Sigmoid colon (tissue), 4 donors: ENCODE measurements at regions not wholly inside any gene's neighbourhood (a gene's known extent, or its start where the extent isn't known, plus 50 kb on each side); places are given as distances from the start of the nearest gene placed in this dataset.

Experiments used
- EP300 ChIP-seq, 4 donors: sonication (generic); formaldehyde crosslinking; IDR thresholded peaks; one replicate each; pipeline ENCODE4 v1.6.1; 2017; ENCODE audit warnings: antibody characterized with exemption in 4 of 4
- POLR2A ChIP-seq, 2 donors: fragments of 450-650 bp; IDR thresholded peaks; one replicate each; pipeline ENCODE4 v1.6.1; 2016; ENCODE audit warnings: antibody characterized with exemption in 2 of 2, mild to moderate bottlenecking in 2 of 2, moderate library complexity in 2 of 2
- POLR2AphosphoS5 ChIP-seq, 4 donors: sonication (generic); formaldehyde crosslinking; IDR thresholded peaks; one replicate each; pipeline ENCODE4 v1.6.1; 2017; ENCODE audit warnings: antibody characterized with exemption in 4 of 4
- TF ChIP-seq, protein P1 (sequence below), 4 experiments: fragments of 450-650 bp in 3 of 4; fragments of 200-600 bp in 1 of 4; IDR thresholded peaks; one replicate each; pipeline ENCODE4 v1.5.1; 2016 to 2019; ENCODE audit warnings: antibody characterized with exemption in 4 of 4, mild to moderate bottlenecking in 3 of 4, moderate library complexity in 2 of 4

DNA sequence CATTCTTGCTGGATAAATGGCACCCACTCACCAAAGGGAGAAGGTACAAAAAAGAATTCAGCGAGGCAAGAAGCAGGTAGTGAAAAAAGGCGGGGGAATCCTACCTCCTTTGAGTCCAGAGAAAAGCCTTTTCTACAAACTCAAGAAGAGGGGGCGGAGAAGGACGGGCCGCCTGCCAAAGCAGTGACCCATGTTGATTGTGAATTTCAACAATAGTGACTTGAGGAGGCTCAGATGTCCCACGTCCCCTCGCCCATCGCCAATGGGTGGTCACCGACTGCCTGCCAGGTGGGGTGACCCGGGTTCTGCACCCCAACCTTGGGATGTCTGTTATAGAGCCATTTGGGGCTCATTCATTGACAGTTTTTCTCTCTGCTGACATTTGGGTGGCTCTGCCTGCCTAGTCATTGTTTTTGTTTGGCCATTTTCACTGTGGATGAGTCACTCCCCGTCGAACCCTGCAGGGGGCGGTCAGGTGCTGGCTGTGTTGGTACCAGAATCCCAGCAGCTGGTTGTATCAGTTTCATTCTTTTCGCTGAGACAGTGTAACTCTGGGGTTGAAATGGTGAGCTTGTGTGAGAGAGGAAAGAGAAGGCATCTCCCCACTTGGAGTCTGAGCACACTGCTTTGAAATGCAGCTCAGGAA, 163.4 kb upstream of the NCAM1 start:
- TF ChIP-seq, protein P1, sequence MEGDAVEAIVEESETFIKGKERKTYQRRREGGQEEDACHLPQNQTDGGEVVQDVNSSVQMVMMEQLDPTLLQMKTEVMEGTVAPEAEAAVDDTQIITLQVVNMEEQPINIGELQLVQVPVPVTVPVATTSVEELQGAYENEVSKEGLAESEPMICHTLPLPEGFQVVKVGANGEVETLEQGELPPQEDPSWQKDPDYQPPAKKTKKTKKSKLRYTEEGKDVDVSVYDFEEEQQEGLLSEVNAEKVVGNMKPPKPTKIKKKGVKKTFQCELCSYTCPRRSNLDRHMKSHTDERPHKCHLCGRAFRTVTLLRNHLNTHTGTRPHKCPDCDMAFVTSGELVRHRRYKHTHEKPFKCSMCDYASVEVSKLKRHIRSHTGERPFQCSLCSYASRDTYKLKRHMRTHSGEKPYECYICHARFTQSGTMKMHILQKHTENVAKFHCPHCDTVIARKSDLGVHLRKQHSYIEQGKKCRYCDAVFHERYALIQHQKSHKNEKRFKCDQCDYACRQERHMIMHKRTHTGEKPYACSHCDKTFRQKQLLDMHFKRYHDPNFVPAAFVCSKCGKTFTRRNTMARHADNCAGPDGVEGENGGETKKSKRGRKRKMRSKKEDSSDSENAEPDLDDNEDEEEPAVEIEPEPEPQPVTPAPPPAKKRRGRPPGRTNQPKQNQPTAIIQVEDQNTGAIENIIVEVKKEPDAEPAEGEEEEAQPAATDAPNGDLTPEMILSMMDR (IDR thresholded peaks at IDR 0.05): no peak
- TF ChIP-seq POLR2A (IDR thresholded peaks at IDR 0.05) (no peak), EP300 (IDR thresholded peaks at IDR 0.05) (no peak), POLR2AphosphoS5 (IDR thresholded peaks at IDR 0.05) (no peak)
